ENCODE measurements at regions not wholly inside any gene's neighbourhood (a gene's known extent, or its start where the extent isn't known, plus 50 kb on each side); places are given as distances from the start of the nearest gene placed in this dataset.
"Not testable (repeated sequence)": the region's sequence is repeated elsewhere in the genome, so short reads cannot be mapped to it uniquely, and the experiment has no call there.

DNA sequence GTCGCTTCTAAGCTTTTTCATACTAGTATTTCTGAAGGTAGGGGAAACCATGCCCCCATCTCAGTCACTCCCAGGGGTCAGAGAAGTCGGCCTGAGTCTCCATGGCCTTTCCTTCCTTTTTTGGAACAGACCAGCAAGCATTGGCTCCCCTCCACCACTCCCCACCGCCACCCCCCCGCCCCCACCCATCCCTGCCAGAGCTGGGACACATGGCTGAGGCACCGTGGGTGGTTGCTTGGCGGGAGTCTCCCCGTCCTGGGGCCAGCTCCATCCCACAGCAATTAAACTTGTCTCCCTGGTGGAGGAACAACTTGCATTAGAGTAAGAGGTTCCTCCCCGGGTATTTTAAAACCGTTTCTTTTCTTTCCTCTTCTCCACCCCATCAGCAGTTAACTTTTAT, 100.8 kb upstream of the TFPI start:
- no peak overlapping the region for H3K27ac Mint-ChIP-seq
- H3K9me3 Mint-ChIP-seq: no peaks in the 10 kb centered on the region
- H3K4me1 Mint-ChIP-seq: no peaks in the 10 kb centered on the region
- TF ChIP-seq, protein P1, sequence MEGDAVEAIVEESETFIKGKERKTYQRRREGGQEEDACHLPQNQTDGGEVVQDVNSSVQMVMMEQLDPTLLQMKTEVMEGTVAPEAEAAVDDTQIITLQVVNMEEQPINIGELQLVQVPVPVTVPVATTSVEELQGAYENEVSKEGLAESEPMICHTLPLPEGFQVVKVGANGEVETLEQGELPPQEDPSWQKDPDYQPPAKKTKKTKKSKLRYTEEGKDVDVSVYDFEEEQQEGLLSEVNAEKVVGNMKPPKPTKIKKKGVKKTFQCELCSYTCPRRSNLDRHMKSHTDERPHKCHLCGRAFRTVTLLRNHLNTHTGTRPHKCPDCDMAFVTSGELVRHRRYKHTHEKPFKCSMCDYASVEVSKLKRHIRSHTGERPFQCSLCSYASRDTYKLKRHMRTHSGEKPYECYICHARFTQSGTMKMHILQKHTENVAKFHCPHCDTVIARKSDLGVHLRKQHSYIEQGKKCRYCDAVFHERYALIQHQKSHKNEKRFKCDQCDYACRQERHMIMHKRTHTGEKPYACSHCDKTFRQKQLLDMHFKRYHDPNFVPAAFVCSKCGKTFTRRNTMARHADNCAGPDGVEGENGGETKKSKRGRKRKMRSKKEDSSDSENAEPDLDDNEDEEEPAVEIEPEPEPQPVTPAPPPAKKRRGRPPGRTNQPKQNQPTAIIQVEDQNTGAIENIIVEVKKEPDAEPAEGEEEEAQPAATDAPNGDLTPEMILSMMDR (IDR thresholded peaks at IDR 0.05; ENCODE audit: unreplicated experiment in 3 of 3): no peak
- H3K4me3 Mint-ChIP-seq: no peak overlapping the region
- H3K36me3 Mint-ChIP-seq (ENCODE audit: low read depth): no peaks in the 10 kb centered on the region
- peaks cover 4% of the 10 kb centered on the region for H3K27me3 Mint-ChIP-seq (ENCODE audit: low read depth)

DNA sequence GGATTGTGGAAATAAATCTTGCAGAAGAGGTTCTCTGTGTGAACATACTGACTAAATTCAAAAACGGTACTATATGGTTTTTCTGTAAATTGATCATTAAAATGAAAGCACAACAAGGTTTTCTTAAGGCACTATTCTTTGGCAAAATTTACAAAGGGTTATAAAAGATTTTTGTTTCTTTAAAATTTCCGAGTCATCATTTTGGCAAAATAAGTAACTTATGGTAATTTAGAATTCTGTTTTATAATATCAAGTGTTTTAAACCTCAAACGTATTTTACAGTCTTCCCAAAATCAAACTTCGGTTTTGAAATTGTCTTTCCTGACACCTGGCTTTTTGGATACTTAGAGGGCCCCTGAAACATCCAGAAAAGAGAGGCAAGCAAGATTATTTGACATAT, 101.9 kb upstream of the TFPI start:
- no peaks in the 10 kb centered on the region for H3K4me1 Mint-ChIP-seq
- no peaks in the 10 kb centered on the region for H3K36me3 Mint-ChIP-seq (ENCODE audit: low read depth)
- TF ChIP-seq, protein P1 (IDR thresholded peaks at IDR 0.05; ENCODE audit: unreplicated experiment in 3 of 3): no peak
- no peak overlapping the region for H3K4me3 Mint-ChIP-seq
- no peak overlapping the region for H3K27ac Mint-ChIP-seq
- H3K27me3 Mint-ChIP-seq (ENCODE audit: low read depth): peaks cover 4% of the 10 kb centered on the region
- H3K9me3 Mint-ChIP-seq: peaks cover 4% of the 10 kb centered on the region

DNA sequence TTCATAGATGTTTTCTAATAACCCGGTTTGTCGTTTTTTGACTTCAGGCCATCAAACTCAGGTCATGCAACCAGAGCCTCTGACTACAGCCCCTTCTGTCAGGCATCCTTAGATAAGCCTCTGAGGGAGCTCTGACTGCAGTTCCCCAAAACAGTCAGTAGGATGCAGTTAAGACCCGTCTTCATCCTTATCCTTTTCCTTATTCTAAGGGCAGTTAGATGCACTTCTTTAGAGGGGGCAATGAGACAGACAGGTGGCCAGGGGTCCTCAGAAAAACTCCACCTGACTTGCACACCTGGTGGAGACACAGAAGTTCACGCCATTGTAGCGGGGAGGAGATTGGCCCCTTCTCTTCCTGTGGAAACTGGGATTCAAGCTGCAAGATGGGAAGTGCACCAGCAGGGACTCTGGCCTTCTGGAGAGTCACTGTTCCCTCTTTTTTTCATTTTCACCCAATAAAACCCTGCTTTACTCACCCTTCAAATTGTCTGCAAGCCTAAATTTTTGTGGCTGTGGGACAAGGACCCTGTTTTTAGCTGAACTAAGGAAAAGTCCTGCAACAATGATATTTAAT, 104.8 kb upstream of the TFPI start:
- no peaks in the 10 kb centered on the region for H3K4me1 Mint-ChIP-seq
- no peaks in the 10 kb centered on the region for H3K36me3 Mint-ChIP-seq (ENCODE audit: low read depth)
- TF ChIP-seq, protein P1 (IDR thresholded peaks at IDR 0.05; ENCODE audit: unreplicated experiment in 3 of 3): peak; percentile 29 to 40 (median 30)
- peaks cover 4% of the 10 kb centered on the region for H3K27me3 Mint-ChIP-seq (ENCODE audit: low read depth)
- H3K4me3 Mint-ChIP-seq: no peak overlapping the region
- no peak overlapping the region for H3K27ac Mint-ChIP-seq
- H3K9me3 Mint-ChIP-seq: peaks cover 11% of the 10 kb centered on the region

DNA sequence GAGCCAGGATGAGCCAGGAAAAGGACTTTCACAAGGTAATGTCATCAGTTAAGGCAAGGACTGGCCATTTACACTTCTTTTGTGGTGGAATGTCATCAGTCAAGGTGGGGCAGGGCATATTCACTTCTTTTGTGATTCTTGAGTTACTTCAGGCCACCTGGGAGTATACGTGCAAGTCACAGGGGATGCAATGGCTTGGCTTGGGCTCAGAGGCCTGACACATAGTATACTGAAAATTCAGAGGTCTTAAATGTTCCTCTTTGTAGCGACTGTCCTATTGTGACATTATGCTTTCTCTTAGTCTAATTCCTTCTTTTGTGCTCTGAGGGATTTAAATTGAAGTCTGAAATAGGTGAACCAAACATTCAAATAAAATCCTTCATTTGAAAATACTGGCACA, 121.8 kb upstream of the TFPI start:
- H3K36me3 Mint-ChIP-seq (ENCODE audit: low read depth); H3K4me3 Mint-ChIP-seq; H3K9me3 Mint-ChIP-seq; H3K4me1 Mint-ChIP-seq; H3K27ac Mint-ChIP-seq: not testable (repeated sequence)
- peaks cover 11% of the 10 kb centered on the region for H3K27me3 Mint-ChIP-seq (ENCODE audit: low read depth)

DNA sequence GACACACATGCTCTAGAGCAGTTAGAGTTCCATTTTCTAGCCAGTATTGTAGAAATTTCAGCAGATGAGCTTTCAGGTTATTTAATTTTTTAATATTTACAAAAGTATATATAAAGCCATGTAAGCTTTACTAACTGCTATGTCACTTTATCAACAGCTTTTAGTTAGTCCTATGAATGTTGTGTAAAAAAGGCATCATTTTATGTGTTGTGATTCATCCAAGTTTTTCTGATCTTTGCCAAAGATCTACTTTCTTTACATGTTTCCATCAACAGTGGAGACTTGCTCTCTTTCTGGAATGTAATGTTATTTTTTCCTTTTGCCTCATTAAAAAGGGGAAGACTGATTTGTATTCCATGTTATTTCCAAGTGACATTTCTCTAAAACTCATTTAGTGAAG, 125.2 kb upstream of the TFPI start:
- H3K4me1 Mint-ChIP-seq: peaks cover 17% of the 10 kb centered on the region
- no peaks in the 10 kb centered on the region for H3K36me3 Mint-ChIP-seq (ENCODE audit: low read depth)

DNA sequence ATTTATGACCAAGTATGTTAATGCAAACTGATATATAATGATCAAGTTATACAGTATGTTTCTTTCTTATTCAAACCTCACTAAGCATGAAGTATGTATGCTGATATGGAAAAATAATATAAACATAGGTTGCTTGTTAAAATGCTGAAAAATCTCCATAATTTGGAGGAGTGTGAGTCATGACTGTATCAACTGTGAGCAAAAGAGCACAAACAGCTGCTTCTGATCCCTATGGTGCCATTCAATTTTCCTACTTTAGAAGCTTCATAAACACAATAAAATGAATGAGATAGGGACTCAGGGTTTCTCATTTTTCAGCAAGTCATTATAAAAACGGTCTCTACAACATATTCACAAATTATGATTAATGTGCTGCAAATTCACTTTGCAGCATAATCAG, 129.9 kb upstream of the TFPI start:
- Mint-ChIP-seq H3K27ac (no peak overlapping the region), H3K27me3 (ENCODE audit: low read depth) (no peaks in the 10 kb centered on the region), H3K4me3 (no peak overlapping the region), H3K36me3 (ENCODE audit: low read depth) (no peaks in the 10 kb centered on the region), H3K4me1 (peaks cover 24% of the 10 kb centered on the region), H3K9me3 (no peaks in the 10 kb centered on the region)
- TF ChIP-seq, protein P1 (IDR thresholded peaks at IDR 0.05; ENCODE audit: unreplicated experiment in 3 of 3): no peak

More for the DNA sequence above, 125.2 kb upstream of the TFPI start:
- H3K27me3 Mint-ChIP-seq (ENCODE audit: low read depth): peaks cover 5% of the 10 kb centered on the region
- no peaks in the 10 kb centered on the region for H3K9me3 Mint-ChIP-seq
- no peak overlapping the region for H3K27ac Mint-ChIP-seq
- TF ChIP-seq, protein P1 (IDR thresholded peaks at IDR 0.05; ENCODE audit: unreplicated experiment in 3 of 3): no peak
- H3K4me3 Mint-ChIP-seq: no peak overlapping the region

Data from nephron (organoid).